K562 (cell line): ENCODE measurements at regions not wholly inside any gene's neighbourhood (a gene's known extent, or its start where the extent isn't known, plus 50 kb on each side); places are given as distances from the start of the nearest gene placed in this dataset.

Experiments used
- CBX8 ChIP-seq: fragments of 200-600 bp; sonication (generic); IDR thresholded peaks from 2 replicates; pipeline ENCODE4 v1.6.1; 2012; ENCODE audit warnings: borderline replicate concordance, mixed run types, low read depth, mild to moderate bottlenecking, moderate library complexity, mixed read lengths, low read length, control low read depth, inconsistent platforms; ENCODE audit not compliant: poor library complexity, severe bottlenecking; ENCODE audit errors: extremely low read depth
- HIVEP1 ChIP-seq: fragments of 250-450 bp; sonication (Bioruptor Pico); IDR thresholded peaks from 2 replicates; pipeline ENCODE4 v1.4.0; 2020; ENCODE audit warnings: mild to moderate bottlenecking
- MAFF ChIP-seq: IDR thresholded peaks from 2 replicates; pipeline ENCODE4 v1.6.1; 2012; ENCODE audit warnings: low read length, improper control_type of control experiment
- NFE2L1 ChIP-seq: fragments of 450-650 bp; IDR thresholded peaks from 2 replicates; pipeline ENCODE4 v1.6.1; 2016; ENCODE audit warnings: missing genetic modification characterization, low read depth, mild to moderate bottlenecking, missing compliant biosample characterization, moderate library complexity, borderline replicate concordance
- PHB2 ChIP-seq: fragments of 450-650 bp; IDR thresholded peaks from 2 replicates; pipeline ENCODE4 v1.6.1; 2017; ENCODE audit warnings: low read depth
- PRMT5 ChIP-seq: sonication (generic); formaldehyde crosslinking; IDR thresholded peaks from 2 replicates; pipeline ENCODE4 v1.5.0; 2020; ENCODE audit warnings: missing genetic modification reagents
- ZBTB17 ChIP-seq: fragments of 450-650 bp; formaldehyde crosslinking; IDR thresholded peaks from 2 replicates; pipeline ENCODE4 v1.4.0; 2020; ENCODE audit warnings: mild to moderate bottlenecking
- ZC3H11A ChIP-seq: IDR thresholded peaks from 2 replicates; pipeline ENCODE4 v1.6.1; 2012; ENCODE audit warnings: low read depth, low read length, improper control_type of control experiment
- ZNF12 ChIP-seq: sonication (generic); formaldehyde crosslinking; IDR thresholded peaks from 2 replicates; pipeline ENCODE4 v1.4.0; 2020; ENCODE audit warnings: mild to moderate bottlenecking, missing genetic modification reagents
- ZNF699 ChIP-seq: fragments of 250-450 bp; sonication (Bioruptor Pico); IDR thresholded peaks from 2 replicates; pipeline ENCODE4 v1.8.0; 2021; ENCODE audit warnings: mild to moderate bottlenecking, moderate library complexity; ENCODE audit not compliant: insufficient replicate concordance
- TF ChIP-seq, protein P1 (sequence below), 3 experiments: IDR thresholded peaks in 2 of 3; conservative IDR thresholded peaks in 1 of 3; 2 replicates each; pipeline ENCODE4 v1.5.1; 2011 to 2012; ENCODE audit warnings: low read length in 3 of 3, mild to moderate bottlenecking in 3 of 3, control low read depth in 2 of 3, improper control_type of control experiment in 1 of 3, inconsistent platforms in 1 of 3, low read depth in 1 of 3, mixed read lengths in 1 of 3, moderate library complexity in 1 of 3; ENCODE audit not compliant: insufficient read depth in 2 of 3

DNA sequence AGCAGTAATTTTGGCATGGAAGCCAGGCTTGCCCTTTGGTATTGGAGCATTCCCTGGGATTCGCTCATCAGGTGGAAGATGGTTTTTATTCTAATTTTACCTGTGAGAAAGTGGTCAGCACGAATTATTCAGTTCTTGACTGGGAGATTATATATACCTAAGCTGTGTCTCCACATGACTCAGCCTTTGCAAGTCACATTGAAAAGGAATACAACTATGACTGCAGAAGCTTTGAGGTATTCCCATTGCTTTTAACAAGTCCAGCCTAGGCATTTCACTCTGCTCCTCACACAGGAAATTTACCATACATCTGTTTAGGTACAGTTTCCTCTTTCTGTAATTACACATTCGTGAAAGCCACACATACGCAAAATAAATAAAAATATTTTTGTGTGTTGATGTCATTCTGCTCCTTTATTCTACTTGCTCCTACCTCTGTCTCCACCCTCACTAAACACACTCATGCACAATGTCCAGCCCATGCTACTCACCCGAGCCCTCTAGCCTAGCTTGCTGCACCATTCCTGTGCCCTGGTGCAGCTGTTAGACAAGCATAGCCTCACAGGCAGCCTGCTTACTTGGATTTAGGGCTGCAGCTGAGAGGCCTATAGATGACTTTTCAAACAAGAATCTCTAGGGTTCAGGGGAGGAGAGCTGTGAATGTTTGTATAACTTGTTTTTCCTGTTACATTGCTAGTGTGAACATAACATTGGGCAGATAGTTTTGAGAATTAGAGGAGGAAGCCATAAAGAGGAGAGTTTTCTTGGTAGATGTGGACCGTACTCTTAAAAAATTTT, 504.4 kb upstream of the FAT1 start (continued):
- TF ChIP-seq ZNF699 (CRISPR knock-in tag) = no peak
- TF ChIP-seq MAFF = no peak
- TF ChIP-seq, protein P1, sequence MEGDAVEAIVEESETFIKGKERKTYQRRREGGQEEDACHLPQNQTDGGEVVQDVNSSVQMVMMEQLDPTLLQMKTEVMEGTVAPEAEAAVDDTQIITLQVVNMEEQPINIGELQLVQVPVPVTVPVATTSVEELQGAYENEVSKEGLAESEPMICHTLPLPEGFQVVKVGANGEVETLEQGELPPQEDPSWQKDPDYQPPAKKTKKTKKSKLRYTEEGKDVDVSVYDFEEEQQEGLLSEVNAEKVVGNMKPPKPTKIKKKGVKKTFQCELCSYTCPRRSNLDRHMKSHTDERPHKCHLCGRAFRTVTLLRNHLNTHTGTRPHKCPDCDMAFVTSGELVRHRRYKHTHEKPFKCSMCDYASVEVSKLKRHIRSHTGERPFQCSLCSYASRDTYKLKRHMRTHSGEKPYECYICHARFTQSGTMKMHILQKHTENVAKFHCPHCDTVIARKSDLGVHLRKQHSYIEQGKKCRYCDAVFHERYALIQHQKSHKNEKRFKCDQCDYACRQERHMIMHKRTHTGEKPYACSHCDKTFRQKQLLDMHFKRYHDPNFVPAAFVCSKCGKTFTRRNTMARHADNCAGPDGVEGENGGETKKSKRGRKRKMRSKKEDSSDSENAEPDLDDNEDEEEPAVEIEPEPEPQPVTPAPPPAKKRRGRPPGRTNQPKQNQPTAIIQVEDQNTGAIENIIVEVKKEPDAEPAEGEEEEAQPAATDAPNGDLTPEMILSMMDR (IDR thresholded peaks at IDR 0.05 in 2 of 3, conservative IDR thresholded peaks at IDR 0.05 in 1 of 3; ENCODE audit: insufficient read depth in 2 of 3, low read depth in 1 of 3, low read length in 3 of 3) = no peak
- no peak for TF ChIP-seq ZBTB17
- no peak for TF ChIP-seq PHB2
- no peak for TF ChIP-seq CBX8
- TF ChIP-seq NFE2L1 (tag) = no peak
- no peak for TF ChIP-seq ZC3H11A
- TF ChIP-seq HIVEP1 = no peak
- no peak for TF ChIP-seq PRMT5 (CRISPR knock-in tag)
- TF ChIP-seq ZNF12 (CRISPR knock-in tag) = no peak
